GM12878 (cell line): ENCODE measurements at regions not wholly inside any gene's neighbourhood (a gene's known extent, or its start where the extent isn't known, plus 50 kb on each side); places are given as distances from the start of the nearest gene placed in this dataset.

ENCODE experiments used
- ATAC-seq: fragments of 200-7000 bp; cut with Tn5 transposase; 3 replicates; pipeline ENCODE4 v1.9.1; 2020; ENCODE audit warnings: mild to moderate bottlenecking, moderate library complexity
- BruUV-seq: library from RNA; stranded (reverse); fragments of 400-500 nt; replicated peaks from 2 replicates; lab custom pipeline; 2021; lab: Mats Ljungman, UMichigan
- CTCF ChIA-PET: fragments of 300-600 bp; sonication (Branson Sonifier 250); formaldehyde crosslinking; extraction: SDS; loops from one replicate; lab custom pipeline; 2021; ENCODE audit warnings: inconsistent platforms; lab: Yijun Ruan, JAX
- POLR2A ChIA-PET: fragments of 350-600 bp; formaldehyde crosslinking; extraction: SDS; loops from one replicate; lab custom pipeline; 2021; ENCODE audit warnings: inconsistent platforms; lab: Charles Lee
- RAD21 ChIA-PET: fragments of 300-600 bp; sonication (Branson Sonifier 250); formaldehyde crosslinking; loops from one replicate; lab custom pipeline; 2023; ENCODE audit warnings: antibody characterized with exemption; ENCODE audit not compliant: unreplicated experiment; lab: Charles Lee
- SMC1A ChIA-PET: fragments of 300-600 bp; sonication (Branson Sonifier 250); formaldehyde crosslinking; loops from one replicate; lab custom pipeline; 2023; ENCODE audit not compliant: unreplicated experiment, uncharacterized antibody; lab: Charles Lee
- DNase-seq: peaks from one replicate; pipeline ENCODE4 v3.0.0-alpha.2; 2011; ENCODE audit warnings: low read depth, low spot score
- FAIRE-seq: peaks from 3 replicates; lab custom pipeline; 2011; peaks lifted over from hg19 to GRCh38; lab: Jason Lieb, UNC
- H2AFZ ChIP-seq: 2 replicates; pipeline ENCODE4 v1.6.0; 2011; ENCODE audit warnings: low read depth, low read length, control low read depth; ENCODE audit not compliant: control insufficient read depth
- H3K27ac ChIP-seq: 2 replicates; pipeline ENCODE4 v1.5.1; 2011; ENCODE audit warnings: control low read depth; ENCODE audit not compliant: control insufficient read depth, insufficient read depth
- H3K27me3 ChIP-seq, 2 experiments: replicated peaks in 1 of 2; 2 replicates each; pipeline versions ENCODE4 v1.6.0 to v1.6.1; 2011; ENCODE audit warnings: low read length in 1 of 2; ENCODE audit not compliant: control insufficient read depth in 2 of 2, insufficient read depth in 2 of 2
- H3K36me3 ChIP-seq, 2 experiments: 2 replicates each; pipeline ENCODE4 v1.5.1; 2011; ENCODE audit warnings: low read length in 1 of 2; ENCODE audit not compliant: control insufficient read depth in 2 of 2, insufficient read depth in 2 of 2
- H3K4me1 ChIP-seq: 2 replicates; pipeline ENCODE4 v1.6.1; 2011; ENCODE audit warnings: mild to moderate bottlenecking, low read length, moderate library complexity, mixed read lengths; ENCODE audit not compliant: control insufficient read depth, insufficient read depth
- H3K4me2 ChIP-seq: 2 replicates; pipeline ENCODE4 v1.6.0; 2011; ENCODE audit warnings: control low read depth; ENCODE audit not compliant: control insufficient read depth, insufficient read depth
- H3K4me3 ChIP-seq: fragments of 200-600 bp; sonication (generic); 2 replicates; pipeline ENCODE4 v1.5.1; 2016
- H3K79me2 ChIP-seq: 2 replicates; pipeline ENCODE4 v1.6.0; 2011; ENCODE audit warnings: low read length; ENCODE audit not compliant: control insufficient read depth, insufficient read depth
- H3K9ac ChIP-seq: 2 replicates; pipeline ENCODE4 v1.8.0; 2011; ENCODE audit warnings: low read length, control low read depth, mixed read lengths; ENCODE audit not compliant: control insufficient read depth, insufficient read depth
- H3K9me3 ChIP-seq: replicated peaks from 3 replicates; pipeline ENCODE4 v1.5.1; 2011; ENCODE audit warnings: mild to moderate bottlenecking, low read length; ENCODE audit not compliant: control insufficient read depth, insufficient read depth
- H4K20me1 ChIP-seq: 2 replicates; pipeline ENCODE4 v1.6.0; 2011; ENCODE audit not compliant: control insufficient read depth, insufficient read depth
- BMI1 ChIP-seq: fragments of 450-650 bp; IDR thresholded peaks from 2 replicates; pipeline ENCODE4 v1.6.1; 2016; ENCODE audit warnings: mild to moderate bottlenecking, moderate library complexity, borderline replicate concordance
- CBFB ChIP-seq: IDR thresholded peaks from 2 replicates; pipeline ENCODE4 v1.6.1; 2016; ENCODE audit warnings: antibody characterized with exemption, low read depth
- FOXM1 ChIP-seq: IDR thresholded peaks from 2 replicates; pipeline ENCODE4 v1.6.1; 2012; ENCODE audit warnings: low read depth, mild to moderate bottlenecking, inconsistent platforms, low read length, moderate library complexity
- JUNB ChIP-seq: IDR thresholded peaks from 2 replicates; pipeline ENCODE4 v1.6.1; 2016; ENCODE audit warnings: antibody characterized with exemption, mild to moderate bottlenecking
- KAT2A ChIP-seq: conservative IDR thresholded peaks from 2 replicates; pipeline ENCODE4 v1.6.1; 2011; ENCODE audit warnings: low read depth, low read length; ENCODE audit not compliant: control insufficient read depth
- MAX ChIP-seq: IDR thresholded peaks from 2 replicates; pipeline ENCODE4 v1.6.1; 2012; ENCODE audit warnings: low read depth, low read length, improper control_type of control experiment
- NFXL1 ChIP-seq: fragments of 450-650 bp; IDR thresholded peaks from 2 replicates; pipeline ENCODE4 v1.6.1; 2017; ENCODE audit warnings: antibody characterized with exemption, mild to moderate bottlenecking, borderline replicate concordance
- NR2F1 ChIP-seq: fragments of 450-650 bp; conservative IDR thresholded peaks from 2 replicates; pipeline ENCODE4 v1.6.1; 2017; ENCODE audit warnings: mild to moderate bottlenecking
- RCOR1 ChIP-seq: conservative IDR thresholded peaks from 2 replicates; pipeline ENCODE4 v1.6.1; 2012; ENCODE audit warnings: low read depth, low read length, improper control_type of control experiment
- RELB ChIP-seq: fragments of 450-650 bp; IDR thresholded peaks from 2 replicates; pipeline ENCODE4 v1.6.1; 2017; ENCODE audit warnings: low read depth, mild to moderate bottlenecking, moderate library complexity
- SUPT20H ChIP-seq: IDR thresholded peaks from 2 replicates; pipeline ENCODE4 v1.6.1; 2011; ENCODE audit warnings: low read depth, mild to moderate bottlenecking, low read length, moderate library complexity, borderline replicate concordance; ENCODE audit not compliant: control insufficient read depth
- SUZ12 ChIP-seq: fragments of 200-600 bp; sonication (generic); IDR thresholded peaks from one replicate; pipeline ENCODE4 v1.6.1; 2018; ENCODE audit warnings: antibody characterized with exemption, mild to moderate bottlenecking; ENCODE audit not compliant: unreplicated experiment
- YY1 ChIP-seq: IDR thresholded peaks from 2 replicates; pipeline ENCODE4 v1.6.1; 2011; ENCODE audit warnings: low read depth, mild to moderate bottlenecking, low read length
- ZBTB4 ChIP-seq: fragments of 450-650 bp; formaldehyde crosslinking; IDR thresholded peaks from 2 replicates; pipeline ENCODE4 v1.4.0; 2022; ENCODE audit warnings: mild to moderate bottlenecking, moderate library complexity
- ZNF384 ChIP-seq: IDR thresholded peaks from 2 replicates; pipeline ENCODE4 v1.6.1; 2012; ENCODE audit warnings: low read depth, mild to moderate bottlenecking, low read length, improper control_type of control experiment, borderline replicate concordance
- ZNF592 ChIP-seq: fragments of 450-650 bp; IDR thresholded peaks from 2 replicates; pipeline ENCODE4 v1.6.1; 2017; ENCODE audit warnings: mild to moderate bottlenecking, moderate library complexity
- ZZZ3 ChIP-seq: IDR thresholded peaks from 2 replicates; pipeline ENCODE4 v1.6.1; 2011; ENCODE audit warnings: low read depth; ENCODE audit not compliant: control insufficient read depth, insufficient read length
- WGBS: methylation state at CpG from one replicate; pipeline ENCODE4 v1.1.6; 2016; ENCODE audit warnings: low lambda C conversion rate; ENCODE audit not compliant: insufficient replicate concordance, insufficient coverage; ENCODE audit errors: missing lambda C conversion rate; 5-methylcytosine and 5-hydroxymethylcytosine counted together
- in situ Hi-C: fragments of 300-500 bp; cut with MboI; formaldehyde crosslinking; loops from 9 replicates; pipeline ENCODE4 v1.14.3; 2018; ENCODE audit warnings: mixed read lengths
- intact Hi-C: fragments of 100-400 bp; cut with micrococcal nuclease; formaldehyde crosslinking; loops from one replicate; pipeline ENCODE4 v1.14.2; 2022; ENCODE audit not compliant: unreplicated experiment

GRCh38 chr20:12098421-12098820 lies 180.7 kb downstream of the BTBD3 start:
- POLR2A ChIA-PET: interaction anchor here (0.6 kb wide), 1 partner anchor 145 kb away, joined by 6 read pairs; no protein-coding TSS in a partner anchor
- ATAC-seq (no peak), FAIRE-seq (no peak), DNase-seq (no peak)
- Histone ChIP-seq H4K20me1 (no peaks in the 10 kb centered on the region), H3K36me3 (no peaks in the 10 kb centered on the region), H3K4me3 (no peak overlapping the region), H3K9me3 (no peaks in the 10 kb centered on the region), H2AFZ (no peak overlapping the region), H3K4me1 (no peaks in the 10 kb centered on the region), H3K27me3 (no peaks in the 10 kb centered on the region), H3K27ac (no peak overlapping the region), H3K9ac (no peak overlapping the region), H3K79me2 (no peaks in the 10 kb centered on the region), H3K4me2 (no peak overlapping the region)
- CTCF ChIA-PET: no interaction called here
- RAD21 ChIA-PET: no interaction called here
- 0% methylated on average over 2 of the region's 2 CpGs for WGBS
- BruUV-seq: no TSS peak
- SMC1A ChIA-PET: no interaction called here
- in situ Hi-C loops: no loop called here
- intact Hi-C loops: no loop called here
- TF ChIP-seq SUZ12 (no peak), YY1 (no peak), RCOR1 (no peak), NFXL1 (no peak), CBFB (no peak), MAX (no peak), KAT2A (no peak), SUPT20H (no peak), ZBTB4 (CRISPR knock-in tag) (no peak), ZNF592 (no peak), FOXM1 (no peak), BMI1 (no peak), ZNF384 (no peak), JUNB (no peak), ZZZ3 (no peak), NR2F1 (no peak), RELB (no peak)
